GM19467 (cell line): ENCODE measurements at regions not wholly inside any gene's neighbourhood (a gene's known extent, or its start where the extent isn't known, plus 50 kb on each side); places are given as distances from the start of the nearest gene placed in this dataset.
"Not testable (repeated sequence)": the region's sequence is repeated elsewhere in the genome, so short reads cannot be mapped to it uniquely, and the experiment has no call there.

ENCODE experiments used
- ATAC-seq: cut with Tn5 transposase; IDR thresholded peaks from one replicate; pipeline ENCODE4 v1.9.1; 2021; ENCODE audit warnings: mild to moderate bottlenecking, moderate library complexity; ENCODE audit not compliant: unreplicated experiment

- not testable (repeated sequence) for ATAC-seq
These were observed 130.9 kb upstream of the MAMLD1 start for GRCh38 chrX:150232222-150232621.

- no peak for ATAC-seq
These were observed 129.0 kb upstream of the MAMLD1 start for GRCh38 chrX:150234126-150234525.

- no peak for ATAC-seq
These were observed 126.8 kb upstream of the MAMLD1 start for GRCh38 chrX:150236327-150236726.

DNA sequence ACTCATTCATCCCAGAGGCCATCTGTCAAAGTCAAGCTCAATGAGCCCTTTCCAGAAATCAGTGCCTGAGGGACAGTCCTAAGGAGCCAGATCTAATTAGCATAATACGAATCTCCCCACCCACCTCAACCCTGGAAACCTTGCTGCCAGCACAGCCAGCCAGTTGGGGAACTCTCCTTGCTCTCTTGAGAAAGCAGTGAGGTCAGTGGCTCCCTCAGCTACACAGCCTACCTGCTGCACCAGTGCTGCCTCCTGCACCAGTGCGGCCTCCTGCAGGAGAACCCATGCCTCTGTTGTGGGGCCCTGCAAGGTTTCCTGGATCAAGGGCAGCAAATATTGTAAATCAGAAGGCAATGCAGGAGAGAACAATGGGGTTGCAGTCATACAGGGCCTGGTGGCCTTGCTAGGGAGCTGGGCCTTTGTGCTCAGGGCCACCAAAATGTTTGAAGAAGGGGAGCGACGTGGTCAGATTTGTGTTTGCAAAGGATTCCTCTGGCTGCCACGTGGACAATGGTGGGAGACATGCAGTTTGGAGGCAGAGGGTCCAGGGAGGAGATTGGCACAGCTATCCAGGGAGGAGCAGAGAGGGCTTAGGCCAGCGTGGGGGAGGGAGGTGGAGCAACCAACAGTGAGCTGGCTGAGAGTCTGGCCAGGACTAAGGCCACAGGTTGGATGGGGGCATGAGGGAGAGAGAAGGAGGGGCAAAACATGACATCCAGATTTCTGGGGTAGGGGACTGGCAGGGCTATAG lies 124.3 kb upstream of the MAMLD1 start:
- ATAC-seq = no peak

DNA sequence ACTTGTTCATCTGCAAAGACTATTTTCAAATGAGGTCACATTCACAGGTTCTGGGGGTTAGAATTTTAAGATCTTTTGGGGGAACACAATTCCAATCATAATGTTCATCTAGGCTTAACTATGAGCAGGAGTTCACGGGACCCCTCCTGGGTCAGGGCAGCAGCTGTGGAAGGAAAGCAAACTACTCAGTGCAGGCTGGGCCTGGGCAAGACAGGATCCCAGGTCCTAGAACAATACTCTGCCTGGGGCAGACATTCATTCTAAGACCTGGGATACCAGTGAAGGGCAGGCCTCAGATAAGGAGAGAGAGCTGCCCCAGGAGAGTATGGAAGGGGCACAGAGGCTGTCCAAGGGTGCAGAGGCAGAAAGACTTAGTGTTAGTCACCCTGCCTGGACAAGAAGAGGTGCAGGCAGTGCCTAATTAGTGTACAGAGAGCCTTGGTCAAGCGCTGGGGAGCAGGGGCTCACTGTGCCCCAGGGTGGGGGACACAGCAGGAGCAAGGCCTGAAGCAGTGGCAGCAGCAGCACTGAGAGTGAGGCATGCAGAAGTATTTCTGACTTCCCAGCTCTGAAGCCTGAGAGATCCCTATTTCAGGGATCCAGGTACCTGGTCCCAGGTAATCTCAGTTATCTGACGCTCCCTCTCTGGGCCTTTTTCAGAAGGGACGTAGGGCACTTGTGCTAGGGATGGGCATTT lies 123.0 kb upstream of the MAMLD1 start:
- no peak for ATAC-seq

GRCh38 chrX:150240643-150240970 lies 122.5 kb upstream of the MAMLD1 start:
- no peak for ATAC-seq

DNA sequence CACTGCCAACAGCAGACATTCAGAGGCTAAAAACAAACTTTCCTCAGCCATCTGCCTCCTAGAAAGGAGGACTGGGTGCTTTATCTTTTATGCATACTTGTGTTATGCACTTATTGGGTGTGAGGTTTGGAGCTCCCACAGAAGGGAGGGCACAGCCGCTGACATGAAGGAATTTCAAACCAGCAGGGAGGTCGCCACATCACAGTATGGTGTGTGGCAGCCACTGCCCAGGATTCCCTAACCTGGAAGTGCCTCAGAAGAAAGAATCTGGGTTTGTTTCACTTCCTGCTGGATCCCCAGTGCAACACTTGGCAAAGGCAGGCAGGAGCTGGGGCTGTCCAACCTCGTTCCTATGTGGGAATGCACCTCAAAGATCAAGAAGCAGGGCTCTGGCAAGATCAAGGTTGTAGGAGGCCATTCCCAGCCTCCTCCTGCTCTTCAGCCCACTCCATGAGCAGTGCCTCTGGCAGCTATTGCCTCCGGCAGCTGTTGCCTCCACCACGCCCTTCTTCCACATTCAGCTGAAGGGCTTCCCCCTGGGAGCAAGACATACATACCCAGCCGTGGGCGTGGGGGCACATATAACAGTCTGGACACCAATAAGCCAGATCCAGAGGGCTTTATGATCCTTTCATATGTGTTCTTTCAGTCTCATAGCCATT lies 109.0 kb upstream of the MAMLD1 start:
- no peak for ATAC-seq

GRCh38 chrX:150254909-150255308 lies 108.2 kb upstream of the MAMLD1 start:
- no peak for ATAC-seq

GRCh38 chrX:150255441-150256296 lies 107.4 kb upstream of the MAMLD1 start:
- ATAC-seq = no peak

DNA sequence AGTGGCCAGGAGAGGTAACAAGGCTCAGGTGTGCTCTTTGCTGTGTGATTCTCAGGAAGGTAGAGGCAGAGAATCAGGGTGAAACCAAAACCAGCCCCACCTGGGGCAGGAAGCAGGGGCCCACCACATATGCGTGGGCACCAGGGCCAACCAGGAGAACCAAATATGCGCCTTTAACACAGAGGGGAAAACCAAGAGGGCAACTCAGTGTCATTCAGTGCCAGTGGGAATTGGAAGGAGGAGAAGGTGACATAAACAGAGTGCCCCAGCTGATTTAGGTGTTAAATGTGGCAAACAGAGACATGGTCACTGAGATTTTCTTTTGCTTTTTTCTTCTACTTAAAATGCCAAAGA lies 106.8 kb upstream of the MAMLD1 start:
- no peak for ATAC-seq

GRCh38 chrX:150257353-150258175 lies 105.6 kb upstream of the MAMLD1 start:
- no peak for ATAC-seq

GRCh38 chrX:150258176-150258425 lies 105.0 kb upstream of the MAMLD1 start:
- ATAC-seq = no peak

DNA sequence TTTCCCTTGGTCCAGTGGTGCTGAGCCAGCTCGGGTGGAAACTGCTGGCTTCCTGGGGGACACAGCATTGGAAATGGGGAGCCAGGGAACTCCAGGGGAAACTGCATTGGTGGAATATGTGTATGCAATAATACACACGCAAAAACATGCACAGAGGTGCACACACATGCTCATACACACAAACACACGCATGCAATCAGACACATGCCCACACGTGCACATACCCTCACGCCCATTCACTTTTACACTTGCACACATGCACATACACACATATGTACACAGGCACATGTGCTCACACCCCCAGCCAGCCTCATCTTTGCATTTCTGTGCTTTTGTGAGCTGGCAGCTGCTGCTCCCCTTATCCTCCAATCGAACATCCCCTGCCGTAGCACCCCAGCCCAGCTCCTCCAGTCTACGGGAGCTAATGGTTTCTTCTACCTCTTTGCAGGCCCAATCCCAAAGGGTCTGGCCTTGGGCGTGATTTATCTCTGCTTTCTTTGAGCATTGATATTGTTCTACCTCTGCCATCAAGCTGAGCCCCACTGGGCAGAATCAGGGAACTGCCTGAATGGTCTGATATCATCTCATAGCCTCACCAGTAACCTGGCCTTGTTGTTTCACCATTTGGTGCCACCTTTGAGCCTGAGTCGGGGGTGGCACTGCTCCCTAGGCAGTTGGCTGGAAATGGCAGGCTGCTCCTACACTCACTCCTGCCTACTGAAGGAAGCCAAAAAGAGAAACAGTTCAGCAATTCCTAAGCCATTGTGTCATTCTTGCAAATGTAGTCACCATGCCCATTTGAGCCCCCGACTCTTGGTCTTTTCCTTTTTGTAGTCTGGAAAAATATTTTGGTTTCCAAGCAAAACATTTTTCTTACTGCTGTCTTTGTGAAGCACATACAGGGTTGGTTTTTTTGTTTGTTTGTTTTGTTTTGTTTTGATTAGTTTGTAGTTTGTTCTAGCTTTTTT lies 104.4 kb upstream of the MAMLD1 start:
- no peak for ATAC-seq

GRCh38 chrX:150262456-150262855 lies 100.7 kb upstream of the MAMLD1 start:
- ATAC-seq = no peak

GRCh38 chrX:150268839-150269355 lies 94.2 kb upstream of the MAMLD1 start:
- ATAC-seq = no peak

DNA sequence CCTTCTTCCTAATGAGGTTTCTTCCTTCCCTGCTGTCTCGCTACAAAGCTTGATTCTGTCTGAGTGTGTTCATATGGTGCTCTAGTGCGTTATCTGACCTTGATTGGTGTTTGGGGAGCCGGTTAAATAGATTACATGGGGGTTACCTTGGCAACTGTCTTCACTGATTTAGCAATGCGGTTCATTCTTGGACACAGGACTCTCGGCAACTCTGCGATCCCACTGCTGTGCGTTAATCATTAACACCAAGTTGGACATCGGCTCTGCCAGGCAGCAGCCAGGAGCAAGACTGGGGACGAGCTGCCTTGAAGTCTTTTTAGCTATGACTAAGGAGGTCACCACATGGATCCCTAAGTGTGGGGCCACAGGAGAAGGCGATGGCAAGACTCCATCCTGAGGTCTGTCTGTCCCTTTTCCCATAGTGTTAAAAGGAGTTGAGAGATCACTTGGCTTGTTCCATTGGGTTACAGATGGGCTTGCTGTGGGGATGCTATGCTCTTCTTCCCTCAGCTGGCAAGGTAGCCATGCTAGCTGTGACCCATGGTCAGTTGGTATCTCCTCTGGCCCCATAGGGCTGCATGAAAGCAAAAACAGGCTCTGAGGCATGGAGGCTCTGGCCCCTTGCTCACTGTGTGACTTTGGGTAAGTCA lies 93.4 kb upstream of the MAMLD1 start:
- ATAC-seq = no peak

GRCh38 chrX:150270622-150271021 lies 92.5 kb upstream of the MAMLD1 start:
- ATAC-seq = no peak

GRCh38 chrX:150273575-150274294 lies 89.4 kb upstream of the MAMLD1 start:
- not testable (repeated sequence) for ATAC-seq
